Effector CD8-positive, alpha-beta T cell (primary cell): ENCODE measurements at regions not wholly inside any gene's neighbourhood (a gene's known extent, or its start where the extent isn't known, plus 50 kb on each side); places are given as distances from the start of the nearest gene placed in this dataset.
"Not testable (repeated sequence)": the region's sequence is repeated elsewhere in the genome, so short reads cannot be mapped to it uniquely, and the experiment has no call there.

Experiments
- DNase-seq: peaks from one replicate; lab custom pipeline; 2025; lab: John Stamatoyannopoulos, UW

GRCh38 chr9:21533597-21533996 lies 51.5 kb upstream of the IFNE start:
- DNase-seq = no peak

GRCh38 chr9:21535396-21535795 lies 53.3 kb upstream of the IFNE start:
- DNase-seq = no peak

GRCh38 chr9:21542787-21543186 lies 60.7 kb upstream of the IFNE start:
- DNase-seq = no peak

GRCh38 chr9:21543187-21543586 lies 61.1 kb upstream of the IFNE start:
- DNase-seq = no peak

GRCh38 chr9:21543816-21544215 lies 61.7 kb upstream of the IFNE start:
- DNase-seq = not testable (repeated sequence)

GRCh38 chr9:21546949-21547348 lies 64.8 kb upstream of the IFNE start:
- no peak for DNase-seq

GRCh38 chr9:21549251-21549765 lies 67.2 kb upstream of the IFNE start:
- DNase-seq = no peak

- DNase-seq = no peak
These were observed 67.8 kb upstream of the IFNE start for GRCh38 chr9:21549890-21550289.

GRCh38 chr9:21550392-21550791 lies 68.3 kb upstream of the IFNE start:
- DNase-seq = no peak

GRCh38 chr9:21551401-21551800 lies 69.3 kb upstream of the IFNE start:
- no peak for DNase-seq

- no peak for DNase-seq
These were observed 70.4 kb upstream of the IFNE start for GRCh38 chr9:21552244-21553170.

- DNase-seq = no peak
These were observed 71.3 kb upstream of the IFNE start for GRCh38 chr9:21553441-21553840.

- no peak for DNase-seq
These were observed 72.7 kb upstream of the IFNE start for GRCh38 chr9:21554813-21555212.

- no peak for DNase-seq
These were observed 73.8 kb upstream of the IFNE start for GRCh38 chr9:21555911-21556310.

- no peak for DNase-seq
These were observed 74.7 kb upstream of the IFNE start for GRCh38 chr9:21556581-21557427.

- no peak for DNase-seq
These were observed 75.3 kb upstream of the IFNE start for GRCh38 chr9:21557428-21557768.

- no peak for DNase-seq
These were observed 76.0 kb upstream of the IFNE start for GRCh38 chr9:21558079-21558478.

GRCh38 chr9:21558615-21559401 lies 76.7 kb upstream of the IFNE start:
- DNase-seq = no peak

- DNase-seq = peak; percentile 37
These were observed 77.5 kb upstream of the IFNE start for GRCh38 chr9:21559402-21560280.

GRCh38 chr9:21560281-21560745 lies 78.2 kb upstream of the IFNE start:
- no peak for DNase-seq

GRCh38 chr9:21561502-21561901 lies 79.4 kb upstream of the IFNE start:
- no peak for DNase-seq
